ENCODE measurements at regions not wholly inside any gene's neighbourhood (a gene's known extent, or its start where the extent isn't known, plus 50 kb on each side); places are given as distances from the start of the nearest gene placed in this dataset.
"Not testable (repeated sequence)": the region's sequence is repeated elsewhere in the genome, so short reads cannot be mapped to it uniquely, and the experiment has no call there.

DNA sequence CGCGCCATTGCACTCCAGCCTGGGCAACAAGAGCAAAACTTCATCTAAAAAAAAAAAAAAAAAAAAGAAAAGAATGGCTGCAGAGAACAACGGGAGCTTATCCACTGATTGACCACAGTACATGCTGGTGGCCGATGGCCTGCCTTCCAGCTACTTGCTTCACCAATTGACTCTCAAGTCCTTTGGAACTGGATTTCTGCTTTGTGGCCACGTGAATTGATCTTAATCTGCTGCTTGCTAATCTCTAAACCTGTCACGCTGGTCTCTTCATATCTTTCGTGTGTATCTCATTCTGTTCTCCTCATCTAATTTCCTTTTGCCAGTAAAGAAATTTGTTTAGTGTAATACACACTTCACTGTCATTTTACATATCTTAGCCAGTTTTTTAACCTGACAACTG is 512.5 kb upstream of the CNTNAP5 start:
- DNase-seq (ENCODE audit: low spot score) (no peak), ATAC-seq (no peak)
- Mint-ChIP-seq H3K9me3 (peaks cover 4% of the 10 kb centered on the region), H3K36me3 (no peaks in the 10 kb centered on the region), H3K27ac (no peak overlapping the region), H3K4me1 (ENCODE audit: low read depth in 2 of 2) (no peaks in the 10 kb centered on the region), H3K27me3 (no peaks in the 10 kb centered on the region), H3K4me3 (no peak overlapping the region)

DNA sequence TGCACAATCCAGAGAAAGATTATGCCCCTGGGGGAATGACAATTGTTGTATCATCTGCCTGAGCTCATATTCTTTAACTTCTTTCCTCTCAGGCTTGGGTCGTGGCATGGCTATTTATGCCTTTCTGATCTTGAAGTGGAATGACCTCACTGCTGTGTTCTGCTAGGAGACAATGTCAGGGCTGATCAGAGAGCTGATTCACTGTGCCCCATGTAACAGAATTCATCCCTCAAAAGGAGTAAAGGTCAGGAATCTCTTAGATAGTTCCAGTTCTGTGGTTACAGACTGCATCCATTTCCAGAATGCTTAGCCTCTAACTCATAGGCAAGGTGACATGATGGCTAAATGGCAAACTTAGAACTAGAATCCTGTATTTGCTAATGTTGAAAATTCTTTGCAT is 511.7 kb upstream of the CNTNAP5 start:
- Mint-ChIP-seq H3K4me3 (no peak overlapping the region), H3K9me3 (peaks cover 4% of the 10 kb centered on the region), H3K4me1 (ENCODE audit: low read depth in 2 of 2) (no peaks in the 10 kb centered on the region), H3K27ac (no peak overlapping the region), H3K36me3 (no peaks in the 10 kb centered on the region), H3K27me3 (no peaks in the 10 kb centered on the region)
- DNase-seq (ENCODE audit: low spot score): no peak
- no peak for ATAC-seq

DNA sequence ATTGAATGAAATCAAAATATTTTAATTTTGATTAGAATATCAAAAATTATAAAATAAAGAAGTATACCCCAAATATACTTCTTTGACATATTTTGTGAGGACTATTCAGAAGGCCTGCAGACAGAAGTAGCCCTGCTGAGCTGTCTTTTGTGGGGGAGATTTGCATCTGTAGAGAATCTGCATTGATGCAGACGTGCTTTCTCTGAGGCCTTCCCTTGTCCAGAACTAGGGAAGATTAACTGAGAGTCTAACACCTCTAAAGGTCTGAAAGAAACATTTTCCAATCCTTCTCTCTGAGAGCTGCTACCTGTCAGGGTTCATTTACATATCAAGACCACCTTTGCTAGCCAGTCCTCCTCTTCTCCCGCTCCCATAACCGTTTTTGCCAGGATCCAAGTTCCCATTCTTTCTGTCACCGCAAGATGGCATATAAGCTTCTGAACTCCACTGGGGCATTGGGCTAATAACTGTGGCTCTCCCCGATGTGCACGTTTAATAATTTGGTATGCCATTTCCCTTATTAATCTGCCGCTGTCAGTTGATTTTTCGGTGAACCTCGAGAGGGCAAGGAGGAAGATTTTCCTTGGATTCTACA is 510.4 kb upstream of the CNTNAP5 start:
- DNase-seq (ENCODE audit: low spot score) (no peak), ATAC-seq (no peak)
- Mint-ChIP-seq H3K36me3 (no peaks in the 10 kb centered on the region), H3K4me3 (no peak overlapping the region), H3K9me3 (peaks cover 4% of the 10 kb centered on the region), H3K27ac (no peak overlapping the region), H3K4me1 (ENCODE audit: low read depth in 2 of 2) (no peaks in the 10 kb centered on the region), H3K27me3 (no peaks in the 10 kb centered on the region)

DNA sequence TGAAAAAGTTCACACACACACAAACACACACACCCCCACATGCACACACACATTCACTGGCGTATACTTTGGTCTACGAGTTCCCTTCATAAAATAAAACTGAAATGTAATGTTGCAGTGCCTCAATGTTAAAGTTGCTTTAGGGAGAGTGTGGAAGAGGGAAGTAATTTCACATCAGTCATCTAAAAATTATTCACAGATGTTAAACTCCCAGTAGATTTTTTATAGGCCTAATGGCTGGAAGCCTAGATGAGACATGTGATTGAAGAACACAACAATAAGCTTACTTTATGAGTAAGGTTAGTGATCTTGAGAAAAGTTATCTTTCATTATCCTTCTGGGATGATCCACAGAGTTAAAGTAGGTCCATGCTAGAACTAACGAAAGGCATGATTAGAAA is 506.7 kb upstream of the CNTNAP5 start:
- ATAC-seq: no peak
- Mint-ChIP-seq H3K36me3 (no peaks in the 10 kb centered on the region), H3K27ac (no peak overlapping the region), H3K9me3 (peaks cover 6% of the 10 kb centered on the region), H3K4me3 (no peak overlapping the region), H3K27me3 (no peaks in the 10 kb centered on the region), H3K4me1 (ENCODE audit: low read depth in 2 of 2) (no peaks in the 10 kb centered on the region)
- DNase-seq (ENCODE audit: low spot score): no peak

DNA sequence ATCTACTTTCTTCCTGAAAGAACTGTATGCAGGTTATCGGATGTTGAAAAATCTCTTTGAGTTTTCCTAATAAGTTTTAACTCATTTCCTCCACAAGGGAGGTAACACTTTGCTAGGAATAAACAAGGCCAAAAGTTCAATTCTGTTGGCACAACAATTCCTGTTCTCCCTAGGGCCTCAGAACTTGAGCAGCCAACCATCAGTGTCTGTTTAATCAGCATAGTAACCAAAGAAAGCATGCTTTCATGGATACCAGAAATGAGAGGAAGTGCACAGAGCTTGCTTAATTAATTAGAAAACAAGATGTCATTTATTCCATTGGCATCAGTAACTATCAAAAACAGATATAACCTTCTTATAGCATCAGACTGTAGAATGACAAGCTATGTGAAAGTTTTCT is 503.2 kb upstream of the CNTNAP5 start:
- DNase-seq (ENCODE audit: low spot score) (no peak), ATAC-seq (no peak)
- Mint-ChIP-seq H3K27me3 (no peaks in the 10 kb centered on the region), H3K27ac (no peak overlapping the region), H3K4me3 (no peak overlapping the region), H3K4me1 (ENCODE audit: low read depth in 2 of 2) (no peaks in the 10 kb centered on the region), H3K36me3 (no peaks in the 10 kb centered on the region), H3K9me3 (peaks cover 9% of the 10 kb centered on the region)

DNA sequence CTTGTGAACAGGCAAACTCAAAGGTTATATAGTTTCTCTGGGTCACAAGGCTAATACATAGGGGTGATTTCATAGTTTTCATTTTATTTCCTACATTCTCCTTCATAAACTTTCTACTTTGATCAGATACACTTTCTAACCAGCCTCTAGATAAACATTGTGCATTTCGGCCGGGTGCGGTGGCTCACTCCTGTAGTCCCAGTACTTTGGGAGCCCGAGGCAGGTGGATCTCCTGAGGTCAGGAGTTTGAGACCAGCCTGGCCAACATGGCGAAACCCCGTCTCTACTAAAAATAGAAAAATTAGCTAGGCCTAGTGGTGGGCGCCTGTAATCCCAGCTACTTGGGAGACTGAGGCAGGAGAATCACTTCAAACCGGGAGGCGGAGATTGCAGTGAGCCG is 502.6 kb upstream of the CNTNAP5 start:
- H3K36me3 Mint-ChIP-seq; H3K4me1 Mint-ChIP-seq (ENCODE audit: low read depth in 2 of 2); H3K9me3 Mint-ChIP-seq; H3K27ac Mint-ChIP-seq; ATAC-seq; H3K27me3 Mint-ChIP-seq; H3K4me3 Mint-ChIP-seq; DNase-seq (ENCODE audit: low spot score): not testable (repeated sequence)

DNA sequence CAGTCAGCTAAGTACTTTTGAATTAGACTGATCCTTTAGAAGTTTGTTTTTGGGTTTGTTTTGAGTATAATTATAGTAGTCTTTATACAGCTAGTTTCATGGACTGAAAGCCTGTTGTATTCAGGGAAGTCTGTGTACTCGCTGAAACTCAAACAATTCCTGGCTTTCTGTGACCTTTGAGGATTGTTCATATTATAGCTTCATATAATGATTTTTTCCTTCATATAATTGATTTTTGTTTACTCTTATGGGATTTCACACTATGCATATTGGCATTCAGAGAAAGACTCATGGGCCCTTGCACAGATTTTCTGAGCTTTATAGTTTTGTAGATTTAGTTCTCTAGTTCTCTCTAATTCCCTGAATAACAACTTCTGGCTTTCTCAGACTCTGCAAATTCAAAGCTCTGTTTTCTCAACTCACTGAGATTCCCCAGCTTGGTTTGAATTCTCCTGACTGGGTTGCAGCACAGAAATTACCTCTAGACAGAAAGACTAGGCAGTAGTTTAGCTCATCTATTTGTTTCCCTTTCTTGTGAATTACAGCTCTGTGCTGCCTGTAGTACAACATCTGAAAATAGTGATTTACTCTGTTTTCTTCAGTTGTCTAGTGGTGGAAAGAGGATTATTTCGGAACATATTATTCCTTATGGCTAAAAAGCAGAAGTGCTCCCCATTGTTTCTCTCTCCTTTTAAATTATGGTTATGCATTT is 495.9 kb upstream of the CNTNAP5 start:
- Mint-ChIP-seq H3K9me3 (peaks cover 19% of the 10 kb centered on the region), H3K36me3 (peaks cover 6% of the 10 kb centered on the region), H3K27me3 (no peaks in the 10 kb centered on the region), H3K27ac (no peak overlapping the region), H3K4me3 (no peak overlapping the region), H3K4me1 (ENCODE audit: low read depth in 2 of 2) (no peaks in the 10 kb centered on the region)
- ATAC-seq (no peak), DNase-seq (ENCODE audit: low spot score) (no peak)

DNA sequence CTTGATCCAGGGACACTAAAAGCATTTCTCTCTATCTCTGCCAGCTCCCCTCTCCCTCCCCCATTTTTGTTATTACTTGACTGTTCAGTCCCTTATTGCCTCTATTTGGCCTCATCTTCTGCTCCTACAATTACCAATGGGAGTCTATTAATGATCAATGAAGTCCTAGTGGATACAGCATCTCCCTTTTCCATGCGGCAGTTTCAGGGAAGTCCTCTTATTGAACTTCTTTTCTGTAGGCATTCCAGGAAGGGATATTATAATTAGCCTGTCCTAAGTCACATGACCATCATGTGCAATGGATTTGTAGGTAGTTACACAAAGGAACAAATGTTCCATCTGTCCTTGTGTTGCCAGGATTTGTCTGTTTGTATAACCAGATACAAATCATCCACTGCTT is 495.1 kb upstream of the CNTNAP5 start:
- Mint-ChIP-seq H3K9me3 (peaks cover 25% of the 10 kb centered on the region), H3K4me1 (ENCODE audit: low read depth in 2 of 2) (no peaks in the 10 kb centered on the region), H3K27me3 (no peaks in the 10 kb centered on the region), H3K27ac (no peak overlapping the region), H3K36me3 (peaks cover 6% of the 10 kb centered on the region), H3K4me3 (no peak overlapping the region)
- DNase-seq (ENCODE audit: low spot score) (no peak), ATAC-seq (no peak)

DNA sequence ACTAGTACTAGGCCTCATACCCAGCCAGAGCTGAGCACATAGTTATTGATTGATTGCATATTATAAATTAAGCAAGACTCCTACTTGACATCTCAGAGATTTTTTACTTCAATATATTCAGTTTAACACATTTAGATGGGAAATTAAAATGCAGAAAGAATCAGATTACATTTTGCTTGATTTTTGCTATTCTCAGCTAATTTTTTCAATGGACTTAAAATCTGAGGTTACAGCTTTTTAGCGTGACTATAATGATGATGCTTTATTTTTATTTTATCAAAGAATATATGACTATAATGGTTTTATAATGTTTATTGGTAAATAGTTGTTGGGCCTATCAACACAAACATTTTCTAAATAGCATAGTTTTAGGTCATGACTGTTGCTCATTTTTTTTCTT is 493.0 kb upstream of the CNTNAP5 start:
- DNase-seq (ENCODE audit: low spot score) (no peak), ATAC-seq (no peak)
- H3K27ac Mint-ChIP-seq: no peak overlapping the region
- H3K9me3 Mint-ChIP-seq: peaks cover 28% of the 10 kb centered on the region
- H3K4me1 Mint-ChIP-seq (ENCODE audit: low read depth in 2 of 2): no peaks in the 10 kb centered on the region
- H3K36me3 Mint-ChIP-seq: peaks cover 7% of the 10 kb centered on the region
- H3K27me3 Mint-ChIP-seq: no peaks in the 10 kb centered on the region
- H3K4me3 Mint-ChIP-seq: no peak overlapping the region

DNA sequence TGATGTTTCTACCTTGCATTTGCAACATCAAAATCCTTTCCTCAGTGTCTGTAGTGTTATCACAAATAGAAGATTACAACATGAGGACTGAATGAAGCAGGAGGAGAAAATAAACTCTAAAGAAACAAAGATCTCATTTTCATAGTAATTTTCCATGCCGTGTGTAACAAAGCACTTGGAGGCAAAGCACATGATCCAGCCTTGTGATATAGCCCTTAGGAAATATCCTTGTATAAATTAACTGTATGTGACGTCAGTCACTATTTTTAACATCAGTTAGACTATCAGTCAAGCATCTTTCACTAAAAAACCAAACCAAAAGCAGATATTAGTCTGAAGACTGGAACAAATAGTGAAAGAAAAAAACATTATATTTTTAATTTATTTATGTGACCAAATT is 492.1 kb upstream of the CNTNAP5 start:
- no peak for DNase-seq (ENCODE audit: low spot score)
- Mint-ChIP-seq H3K27me3 (no peaks in the 10 kb centered on the region), H3K4me3 (no peak overlapping the region), H3K36me3 (peaks cover 10% of the 10 kb centered on the region), H3K4me1 (ENCODE audit: low read depth in 2 of 2) (no peaks in the 10 kb centered on the region), H3K27ac (no peak overlapping the region), H3K9me3 (peaks cover 29% of the 10 kb centered on the region)
- ATAC-seq: no peak

DNA sequence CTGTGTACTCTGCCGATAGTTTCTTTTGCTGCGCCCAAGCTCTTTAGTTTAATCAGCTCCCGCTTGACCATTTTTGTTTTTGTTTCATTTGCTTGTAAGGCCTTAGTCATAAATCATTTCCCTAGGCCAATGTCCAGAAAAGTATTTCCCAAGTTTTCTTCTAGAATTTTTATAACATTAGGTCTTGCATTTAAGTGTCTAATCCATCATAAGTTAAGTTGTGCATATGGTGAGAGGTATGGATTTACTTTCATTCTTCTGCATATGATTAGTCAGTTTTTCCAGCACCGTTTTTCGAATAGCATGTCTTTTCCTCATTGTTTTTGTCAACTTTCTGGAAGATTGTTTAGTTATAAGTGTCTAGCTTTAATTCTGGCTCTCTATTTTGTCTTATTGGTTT is 484.8 kb upstream of the CNTNAP5 start:
- Mint-ChIP-seq H3K4me3 (no peak overlapping the region), H3K27ac (no peak overlapping the region), H3K27me3 (no peaks in the 10 kb centered on the region), H3K36me3 (peaks cover 4% of the 10 kb centered on the region), H3K4me1 (ENCODE audit: low read depth in 2 of 2) (no peaks in the 10 kb centered on the region), H3K9me3 (peaks cover 16% of the 10 kb centered on the region)
- ATAC-seq (no peak), DNase-seq (ENCODE audit: low spot score) (no peak)

DNA sequence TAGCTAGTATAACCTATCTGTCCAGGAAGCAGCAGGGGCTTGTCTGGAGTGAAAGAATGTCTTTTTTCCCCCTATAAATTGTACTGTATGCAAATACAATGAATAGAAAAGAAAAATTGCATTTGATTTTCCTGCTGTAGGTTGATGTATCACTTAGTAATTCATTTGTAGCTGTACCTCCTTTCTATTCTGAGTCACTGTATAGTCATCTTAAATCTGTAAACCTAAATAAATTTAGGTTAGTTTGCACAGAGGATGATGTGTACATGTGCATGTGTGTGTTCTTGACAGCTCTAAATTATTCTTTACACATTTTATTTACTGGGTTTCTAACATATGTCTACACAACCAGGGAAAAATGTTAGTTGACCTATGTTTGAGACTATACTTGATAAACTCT is 478.7 kb upstream of the CNTNAP5 start:
- H3K9me3 Mint-ChIP-seq: peaks cover 5% of the 10 kb centered on the region
- no peaks in the 10 kb centered on the region for H3K4me1 Mint-ChIP-seq (ENCODE audit: low read depth in 2 of 2)
- H3K27me3 Mint-ChIP-seq: no peaks in the 10 kb centered on the region
- ATAC-seq (no peak), DNase-seq (ENCODE audit: low spot score) (no peak)
- H3K4me3 Mint-ChIP-seq: no peak overlapping the region
- H3K36me3 Mint-ChIP-seq: no peaks in the 10 kb centered on the region
- H3K27ac Mint-ChIP-seq: no peak overlapping the region

DNA sequence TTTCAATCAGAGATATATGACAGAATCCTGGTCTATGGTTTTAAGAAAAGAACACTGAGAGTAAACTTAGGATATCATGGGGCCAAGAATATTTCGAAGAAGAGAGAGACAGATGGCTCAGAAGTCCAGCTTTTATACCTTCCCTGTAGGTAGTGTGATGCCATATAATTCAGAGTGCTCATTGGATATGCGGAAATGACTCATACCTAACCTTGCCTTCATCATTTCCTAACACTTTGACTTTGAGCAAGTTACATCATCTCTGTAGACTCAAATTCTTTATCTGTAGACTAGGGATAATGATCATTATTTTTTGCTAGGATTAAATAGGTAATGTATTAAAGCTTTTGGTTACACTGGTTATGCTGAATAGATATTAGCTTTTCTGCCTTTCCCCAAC is 461.6 kb upstream of the CNTNAP5 start:
- Mint-ChIP-seq H3K27me3 (no peaks in the 10 kb centered on the region), H3K4me1 (ENCODE audit: low read depth in 2 of 2) (no peaks in the 10 kb centered on the region), H3K27ac (no peak overlapping the region), H3K4me3 (no peak overlapping the region), H3K36me3 (peaks cover 4% of the 10 kb centered on the region), H3K9me3 (peaks cover 7% of the 10 kb centered on the region)
- no peak for ATAC-seq
- DNase-seq (ENCODE audit: low spot score): no peak

DNA sequence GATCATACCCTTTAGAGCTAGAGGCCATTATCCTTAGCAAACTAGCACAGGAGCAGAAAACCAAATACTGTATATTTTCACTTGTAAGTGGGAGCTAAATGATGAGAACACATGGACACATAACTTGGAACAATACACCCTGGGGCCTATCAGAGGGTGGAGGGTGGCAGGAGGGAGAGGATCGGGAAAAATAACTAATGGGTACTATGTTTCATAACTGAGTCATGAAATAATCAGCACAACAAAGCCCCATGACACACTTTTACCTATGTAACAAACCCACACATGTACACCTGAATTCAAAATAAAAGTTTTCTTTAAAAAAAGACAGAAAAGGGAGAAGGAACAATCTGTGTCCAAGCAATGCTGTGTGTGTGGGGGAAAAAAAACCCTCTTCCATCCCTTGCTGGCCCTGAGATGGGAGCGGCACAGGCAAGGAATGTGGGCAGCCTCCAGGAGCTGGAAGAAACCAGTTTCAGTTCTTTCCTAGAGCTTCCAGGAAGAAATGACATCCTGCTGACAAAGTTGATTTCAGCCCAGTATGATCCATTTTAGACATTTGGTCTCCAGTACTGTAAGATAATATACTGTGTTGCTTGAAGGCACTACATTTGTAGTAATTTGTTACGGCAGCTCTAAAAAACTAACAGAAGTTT is 458.7 kb upstream of the CNTNAP5 start:
- H3K36me3 Mint-ChIP-seq: peaks cover 5% of the 10 kb centered on the region
- peaks cover 6% of the 10 kb centered on the region for H3K9me3 Mint-ChIP-seq
- no peaks in the 10 kb centered on the region for H3K4me1 Mint-ChIP-seq (ENCODE audit: low read depth in 2 of 2)
- no peak for DNase-seq (ENCODE audit: low spot score)
- H3K4me3 Mint-ChIP-seq: no peak overlapping the region
- ATAC-seq: no peak
- no peak overlapping the region for H3K27ac Mint-ChIP-seq
- H3K27me3 Mint-ChIP-seq: no peaks in the 10 kb centered on the region

Data from natural killer cell treated with Interleukin-12 subunit alpha and Interleukin-12 subunit beta and Interleukin-15 and Interleukin-18, amount 100 ng/mL, for 72 hours (primary cell).